GM23338 (cell line): ENCODE measurements at regions not wholly inside any gene's neighbourhood (a gene's known extent, or its start where the extent isn't known, plus 50 kb on each side); places are given as distances from the start of the nearest gene placed in this dataset.
"Not testable (repeated sequence)": the region's sequence is repeated elsewhere in the genome, so short reads cannot be mapped to it uniquely, and the experiment has no call there.

Experiments used
- TF ChIP-seq, protein P1 (sequence below), 2 experiments: fragments of 200-600 bp in 1 of 2; sonication (generic) in 1 of 2; conservative IDR thresholded peaks; 2 replicates each; pipeline versions ENCODE4 v1.5.1 to v1.6.1; 2016 to 2017; ENCODE audit warnings: antibody characterized with exemption in 2 of 2, low read depth in 2 of 2, mild to moderate bottlenecking in 2 of 2, moderate library complexity in 1 of 2
- TF ChIP-seq, protein P2 (sequence below): fragments of 250-450 bp; sonication (Bioruptor Pico); IDR thresholded peaks from 2 replicates; pipeline ENCODE4 v1.5.0; 2020; ENCODE audit warnings: mild to moderate bottlenecking, moderate library complexity

DNA sequence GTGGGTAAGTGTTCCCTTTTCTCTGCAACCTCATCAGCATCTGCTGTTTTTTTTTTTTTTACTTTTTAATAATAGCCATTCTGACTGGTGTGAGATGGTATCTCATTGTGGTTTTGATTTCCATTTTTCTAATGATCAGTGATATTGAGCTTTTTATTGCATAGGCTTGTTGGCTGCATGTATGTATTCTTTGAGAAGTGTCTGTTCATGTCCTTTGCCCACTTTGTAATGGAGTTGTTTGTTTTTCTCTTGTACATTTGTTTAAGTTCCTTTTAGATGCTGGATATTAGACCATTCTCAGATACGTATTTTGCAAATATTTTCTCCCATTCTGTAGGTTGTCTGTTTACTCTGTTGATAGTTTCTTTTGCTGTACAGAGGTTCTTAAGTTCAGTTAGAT lies 134.6 kb downstream of the NAA11 start:
- TF ChIP-seq, protein P1, sequence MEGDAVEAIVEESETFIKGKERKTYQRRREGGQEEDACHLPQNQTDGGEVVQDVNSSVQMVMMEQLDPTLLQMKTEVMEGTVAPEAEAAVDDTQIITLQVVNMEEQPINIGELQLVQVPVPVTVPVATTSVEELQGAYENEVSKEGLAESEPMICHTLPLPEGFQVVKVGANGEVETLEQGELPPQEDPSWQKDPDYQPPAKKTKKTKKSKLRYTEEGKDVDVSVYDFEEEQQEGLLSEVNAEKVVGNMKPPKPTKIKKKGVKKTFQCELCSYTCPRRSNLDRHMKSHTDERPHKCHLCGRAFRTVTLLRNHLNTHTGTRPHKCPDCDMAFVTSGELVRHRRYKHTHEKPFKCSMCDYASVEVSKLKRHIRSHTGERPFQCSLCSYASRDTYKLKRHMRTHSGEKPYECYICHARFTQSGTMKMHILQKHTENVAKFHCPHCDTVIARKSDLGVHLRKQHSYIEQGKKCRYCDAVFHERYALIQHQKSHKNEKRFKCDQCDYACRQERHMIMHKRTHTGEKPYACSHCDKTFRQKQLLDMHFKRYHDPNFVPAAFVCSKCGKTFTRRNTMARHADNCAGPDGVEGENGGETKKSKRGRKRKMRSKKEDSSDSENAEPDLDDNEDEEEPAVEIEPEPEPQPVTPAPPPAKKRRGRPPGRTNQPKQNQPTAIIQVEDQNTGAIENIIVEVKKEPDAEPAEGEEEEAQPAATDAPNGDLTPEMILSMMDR (conservative IDR thresholded peaks at IDR 0.05; ENCODE audit: low read depth in 2 of 2) = not testable (repeated sequence)
- TF ChIP-seq, protein P2, sequence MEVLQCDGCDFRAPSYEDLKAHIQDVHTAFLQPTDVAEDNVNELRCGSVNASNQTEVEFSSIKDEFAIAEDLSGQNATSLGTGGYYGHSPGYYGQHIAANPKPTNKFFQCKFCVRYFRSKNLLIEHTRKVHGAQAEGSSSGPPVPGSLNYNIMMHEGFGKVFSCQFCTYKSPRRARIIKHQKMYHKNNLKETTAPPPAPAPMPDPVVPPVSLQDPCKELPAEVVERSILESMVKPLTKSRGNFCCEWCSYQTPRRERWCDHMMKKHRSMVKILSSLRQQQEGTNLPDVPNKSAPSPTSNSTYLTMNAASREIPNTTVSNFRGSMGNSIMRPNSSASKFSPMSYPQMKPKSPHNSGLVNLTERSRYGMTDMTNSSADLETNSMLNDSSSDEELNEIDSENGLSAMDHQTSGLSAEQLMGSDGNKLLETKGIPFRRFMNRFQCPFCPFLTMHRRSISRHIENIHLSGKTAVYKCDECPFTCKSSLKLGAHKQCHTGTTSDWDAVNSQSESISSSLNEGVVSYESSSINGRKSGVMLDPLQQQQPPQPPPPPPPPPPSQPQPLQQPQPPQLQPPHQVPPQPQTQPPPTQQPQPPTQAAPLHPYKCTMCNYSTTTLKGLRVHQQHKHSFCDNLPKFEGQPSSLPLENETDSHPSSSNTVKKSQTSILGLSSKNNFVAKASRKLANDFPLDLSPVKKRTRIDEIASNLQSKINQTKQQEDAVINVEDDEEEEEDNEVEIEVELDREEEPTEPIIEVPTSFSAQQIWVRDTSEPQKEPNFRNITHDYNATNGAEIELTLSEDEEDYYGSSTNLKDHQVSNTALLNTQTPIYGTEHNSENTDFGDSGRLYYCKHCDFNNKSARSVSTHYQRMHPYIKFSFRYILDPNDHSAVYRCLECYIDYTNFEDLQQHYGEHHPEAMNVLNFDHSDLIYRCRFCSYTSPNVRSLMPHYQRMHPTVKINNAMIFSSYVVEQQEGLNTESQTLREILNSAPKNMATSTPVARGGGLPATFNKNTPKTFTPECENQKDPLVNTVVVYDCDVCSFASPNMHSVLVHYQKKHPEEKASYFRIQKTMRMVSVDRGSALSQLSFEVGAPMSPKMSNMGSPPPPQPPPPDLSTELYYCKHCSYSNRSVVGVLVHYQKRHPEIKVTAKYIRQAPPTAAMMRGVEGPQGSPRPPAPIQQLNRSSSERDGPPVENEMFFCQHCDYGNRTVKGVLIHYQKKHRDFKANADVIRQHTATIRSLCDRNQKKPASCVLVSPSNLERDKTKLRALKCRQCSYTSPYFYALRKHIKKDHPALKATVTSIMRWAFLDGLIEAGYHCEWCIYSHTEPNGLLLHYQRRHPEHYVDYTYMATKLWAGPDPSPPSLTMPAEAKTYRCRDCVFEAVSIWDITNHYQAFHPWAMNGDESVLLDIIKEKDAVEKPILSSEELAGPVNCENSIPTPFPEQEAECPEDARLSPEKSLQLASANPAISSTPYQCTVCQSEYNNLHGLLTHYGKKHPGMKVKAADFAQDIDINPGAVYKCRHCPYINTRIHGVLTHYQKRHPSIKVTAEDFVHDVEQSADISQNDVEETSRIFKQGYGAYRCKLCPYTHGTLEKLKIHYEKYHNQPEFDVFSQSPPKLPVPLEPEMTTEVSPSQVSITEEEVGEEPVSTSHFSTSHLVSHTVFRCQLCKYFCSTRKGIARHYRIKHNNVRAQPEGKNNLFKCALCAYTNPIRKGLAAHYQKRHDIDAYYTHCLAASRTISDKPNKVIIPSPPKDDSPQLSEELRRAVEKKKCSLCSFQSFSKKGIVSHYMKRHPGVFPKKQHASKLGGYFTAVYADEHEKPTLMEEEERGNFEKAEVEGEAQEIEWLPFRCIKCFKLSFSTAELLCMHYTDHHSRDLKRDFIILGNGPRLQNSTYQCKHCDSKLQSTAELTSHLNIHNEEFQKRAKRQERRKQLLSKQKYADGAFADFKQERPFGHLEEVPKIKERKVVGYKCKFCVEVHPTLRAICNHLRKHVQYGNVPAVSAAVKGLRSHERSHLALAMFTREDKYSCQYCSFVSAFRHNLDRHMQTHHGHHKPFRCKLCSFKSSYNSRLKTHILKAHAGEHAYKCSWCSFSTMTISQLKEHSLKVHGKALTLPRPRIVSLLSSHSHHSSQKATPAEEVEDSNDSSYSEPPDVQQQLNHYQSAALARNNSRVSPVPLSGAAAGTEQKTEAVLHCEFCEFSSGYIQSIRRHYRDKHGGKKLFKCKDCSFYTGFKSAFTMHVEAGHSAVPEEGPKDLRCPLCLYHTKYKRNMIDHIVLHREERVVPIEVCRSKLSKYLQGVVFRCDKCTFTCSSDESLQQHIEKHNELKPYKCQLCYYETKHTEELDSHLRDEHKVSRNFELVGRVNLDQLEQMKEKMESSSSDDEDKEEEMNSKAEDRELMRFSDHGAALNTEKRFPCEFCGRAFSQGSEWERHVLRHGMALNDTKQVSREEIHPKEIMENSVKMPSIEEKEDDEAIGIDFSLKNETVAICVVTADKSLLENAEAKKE (CRISPR knock-in tag) = not testable (repeated sequence)
